ENCODE measurements at regions not wholly inside any gene's neighbourhood (a gene's known extent, or its start where the extent isn't known, plus 50 kb on each side); places are given as distances from the start of the nearest gene placed in this dataset.

DNA sequence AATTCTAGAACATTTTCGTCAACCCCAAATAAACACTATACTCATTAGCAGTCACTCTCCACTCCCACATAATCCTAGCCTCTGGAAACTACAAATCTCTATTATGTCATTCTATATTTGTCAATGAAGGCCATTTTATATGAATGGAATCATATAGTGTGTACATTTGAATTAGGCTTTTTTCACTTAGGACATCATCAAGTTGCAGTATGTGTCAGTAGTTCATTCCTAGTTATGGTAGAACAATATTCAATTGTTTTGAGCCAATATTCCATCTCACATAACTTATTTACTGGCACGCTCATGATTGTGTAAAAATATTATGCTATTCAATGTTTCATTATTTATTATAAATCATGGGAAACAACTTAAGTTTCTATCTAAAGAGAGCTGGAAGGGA lies 1610.4 kb upstream of the MIR17HG start:
- Histone ChIP-seq H3K9me3 (ENCODE audit: control insufficient read depth in 2 of 2, low read length in 2 of 2) (peaks cover 2 to 24% of the 10 kb centered on the region in 2 experiments), H3K4me3 (ENCODE audit: low read depth, low read length) (no peak overlapping the region), H3K27ac (ENCODE audit: insufficient read depth, low read length, poor library complexity, severe bottlenecking) (no peak overlapping the region), H3K4me1 (ENCODE audit: control insufficient read depth, insufficient read depth, low read length, poor library complexity, severe bottlenecking) (no peaks in the 10 kb centered on the region), H3K36me3 (ENCODE audit: control insufficient read depth, insufficient read depth, low read length) (no peaks in the 10 kb centered on the region), H3K27me3 (ENCODE audit: control insufficient read depth, insufficient read depth, low read length) (no peaks in the 10 kb centered on the region)
- Mint-ChIP-seq H3K27ac (no peak overlapping the region), H3K4me1 (no peaks in the 10 kb centered on the region), H3K27me3 (no peaks in the 10 kb centered on the region), H3K4me3 (no peak overlapping the region), H3K36me3 (no peaks in the 10 kb centered on the region), H3K9me3 (peaks cover 0 to 18% (median 11%) of the 10 kb centered on the region in 7 donors)
- DNase-seq (no peak), ATAC-seq (ENCODE audit: low read depth in 2 of 2) (no peak)

- Mint-ChIP-seq H3K4me1 (no peaks in the 10 kb centered on the region), H3K4me3 (no peak overlapping the region), H3K27ac (no peak overlapping the region), H3K9me3 (peaks cover 0 to 18% (median 8%) of the 10 kb centered on the region in 7 donors), H3K36me3 (no peaks in the 10 kb centered on the region), H3K27me3 (no peaks in the 10 kb centered on the region)
- Histone ChIP-seq H3K9me3 (ENCODE audit: control insufficient read depth in 2 of 2, low read length in 2 of 2) (peaks cover 2 to 24% of the 10 kb centered on the region in 2 experiments), H3K27me3 (ENCODE audit: control insufficient read depth, insufficient read depth, low read length) (no peaks in the 10 kb centered on the region), H3K4me3 (ENCODE audit: low read depth, low read length) (no peak overlapping the region), H3K27ac (ENCODE audit: insufficient read depth, low read length, poor library complexity, severe bottlenecking) (no peak overlapping the region), H3K36me3 (ENCODE audit: control insufficient read depth, insufficient read depth, low read length) (no peaks in the 10 kb centered on the region), H3K4me1 (ENCODE audit: control insufficient read depth, insufficient read depth, low read length, poor library complexity, severe bottlenecking) (no peaks in the 10 kb centered on the region)
- no peak for DNase-seq
- no peak for ATAC-seq (ENCODE audit: low read depth in 2 of 2)
Measured at GRCh38 chr13:89738072-89738471, 1609.4 kb upstream of the MIR17HG start.

- Histone ChIP-seq H3K27me3 (ENCODE audit: control insufficient read depth, insufficient read depth, low read length) (no peaks in the 10 kb centered on the region), H3K4me3 (ENCODE audit: low read depth, low read length) (no peak overlapping the region), H3K4me1 (ENCODE audit: control insufficient read depth, insufficient read depth, low read length, poor library complexity, severe bottlenecking) (no peaks in the 10 kb centered on the region), H3K27ac (ENCODE audit: insufficient read depth, low read length, poor library complexity, severe bottlenecking) (no peak overlapping the region), H3K9me3 (ENCODE audit: control insufficient read depth in 2 of 2, low read length in 2 of 2) (peaks cover 0 to 19% of the 10 kb centered on the region in 2 experiments), H3K36me3 (ENCODE audit: control insufficient read depth, insufficient read depth, low read length) (no peaks in the 10 kb centered on the region)
- no peak for DNase-seq
- Mint-ChIP-seq H3K4me1 (no peaks in the 10 kb centered on the region), H3K9me3 (peaks cover 0 to 13% (median 2%) of the 10 kb centered on the region in 7 donors), H3K27me3 (no peaks in the 10 kb centered on the region), H3K27ac (no peak overlapping the region), H3K36me3 (no peaks in the 10 kb centered on the region), H3K4me3 (no peak overlapping the region)
- ATAC-seq (ENCODE audit: low read depth in 2 of 2), result no peak
Measured at GRCh38 chr13:89740994-89741685, 1606.3 kb upstream of the MIR17HG start.

DNA sequence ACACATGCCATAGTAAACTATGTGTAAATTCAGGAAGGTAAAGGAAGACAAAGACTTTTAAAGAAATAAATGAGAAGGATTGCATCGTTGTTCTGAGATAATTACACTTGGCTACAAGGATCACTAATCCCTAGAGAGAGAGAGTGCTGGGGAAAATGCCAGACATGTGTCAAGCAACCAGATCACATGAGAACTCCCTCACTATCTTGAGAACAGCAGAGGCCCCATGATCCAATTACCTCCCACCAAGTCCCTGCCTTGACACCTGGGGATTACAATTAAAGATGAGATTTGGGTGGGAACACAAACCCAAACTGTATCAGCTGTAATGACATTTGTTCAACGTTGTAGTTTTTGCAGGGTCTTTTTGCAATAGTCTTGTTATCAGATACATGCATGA lies 1600.9 kb upstream of the MIR17HG start:
- H3K4me1 Mint-ChIP-seq, result no peaks in the 10 kb centered on the region
- Histone ChIP-seq H3K36me3 (ENCODE audit: control insufficient read depth, insufficient read depth, low read length) (no peaks in the 10 kb centered on the region), H3K27ac (ENCODE audit: insufficient read depth, low read length, poor library complexity, severe bottlenecking) (no peak overlapping the region), H3K27me3 (ENCODE audit: control insufficient read depth, insufficient read depth, low read length) (no peaks in the 10 kb centered on the region), H3K4me1 (ENCODE audit: control insufficient read depth, insufficient read depth, low read length, poor library complexity, severe bottlenecking) (no peaks in the 10 kb centered on the region), H3K9me3 (ENCODE audit: control insufficient read depth in 2 of 2, low read length in 2 of 2) (peaks cover 0 to under 1% of the 10 kb centered on the region in 2 experiments), H3K4me3 (ENCODE audit: low read depth, low read length) (no peak overlapping the region)
- H3K4me3 Mint-ChIP-seq, result no peak overlapping the region
- no peaks in the 10 kb centered on the region for H3K27me3 Mint-ChIP-seq
- H3K9me3 Mint-ChIP-seq, result peaks cover 2 to 9% (median 4%) of the 10 kb centered on the region in 7 donors
- H3K27ac Mint-ChIP-seq, result peak overlapping the region in 1 of 3 donors; percentile 16
- H3K36me3 Mint-ChIP-seq, result no peaks in the 10 kb centered on the region
- DNase-seq, result no peak
- ATAC-seq (ENCODE audit: low read depth in 2 of 2), result no peak

DNA sequence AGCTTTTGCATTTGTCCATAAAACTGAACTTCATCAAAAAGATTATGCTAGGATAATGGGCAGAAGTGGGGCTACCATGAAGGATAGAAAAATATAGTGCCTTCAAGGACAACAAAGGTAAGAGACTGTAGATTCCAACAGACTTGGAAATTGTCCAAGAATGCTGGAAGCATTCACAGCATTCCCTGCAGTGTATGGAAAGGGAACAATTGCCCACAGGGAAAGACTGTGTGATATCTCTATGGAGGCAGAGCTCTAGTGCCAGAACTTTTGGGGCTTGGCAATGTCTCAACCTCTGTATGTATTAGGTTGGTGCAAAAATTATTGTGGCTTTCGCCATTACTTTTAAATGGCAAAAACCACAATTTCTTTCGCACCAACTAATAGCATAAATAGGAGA lies 1598.8 kb upstream of the MIR17HG start:
- Histone ChIP-seq H3K9me3 (ENCODE audit: control insufficient read depth in 2 of 2, low read length in 2 of 2) (no peaks in the 10 kb centered on the region), H3K4me1 (ENCODE audit: control insufficient read depth, insufficient read depth, low read length, poor library complexity, severe bottlenecking) (no peaks in the 10 kb centered on the region), H3K4me3 (ENCODE audit: low read depth, low read length) (no peak overlapping the region), H3K36me3 (ENCODE audit: control insufficient read depth, insufficient read depth, low read length) (no peaks in the 10 kb centered on the region), H3K27me3 (ENCODE audit: control insufficient read depth, insufficient read depth, low read length) (no peaks in the 10 kb centered on the region), H3K27ac (ENCODE audit: insufficient read depth, low read length, poor library complexity, severe bottlenecking) (no peak overlapping the region)
- no peak for DNase-seq
- Mint-ChIP-seq H3K27me3 (no peaks in the 10 kb centered on the region), H3K27ac (no peak overlapping the region), H3K4me1 (no peaks in the 10 kb centered on the region), H3K9me3 (peaks cover 3 to 8% (median 5%) of the 10 kb centered on the region in 7 donors), H3K4me3 (no peak overlapping the region), H3K36me3 (no peaks in the 10 kb centered on the region)
- no peak for ATAC-seq (ENCODE audit: low read depth in 2 of 2)

DNA sequence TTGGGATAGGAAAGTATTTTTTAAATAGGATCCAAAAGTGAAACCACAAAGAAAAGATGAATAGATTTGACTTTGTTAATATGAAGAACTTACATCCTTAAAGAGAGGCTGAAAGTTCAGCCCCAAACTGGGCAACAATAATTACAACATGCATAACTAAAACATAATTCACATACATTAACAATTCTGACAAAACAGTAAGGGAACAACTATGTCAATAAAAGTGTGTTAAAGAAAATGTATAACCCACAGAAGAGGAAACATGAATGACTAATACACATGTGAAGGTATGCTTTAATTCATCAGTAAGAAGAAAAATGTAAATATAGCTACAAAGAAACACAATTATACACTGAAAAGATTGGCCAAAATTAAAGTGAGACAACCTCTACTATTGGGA lies 1597.6 kb upstream of the MIR17HG start:
- Mint-ChIP-seq H3K9me3 (peaks cover 3 to 6% (median 4%) of the 10 kb centered on the region in 7 donors), H3K4me3 (no peak overlapping the region), H3K4me1 (no peaks in the 10 kb centered on the region), H3K27ac (no peak overlapping the region), H3K36me3 (no peaks in the 10 kb centered on the region), H3K27me3 (no peaks in the 10 kb centered on the region)
- Histone ChIP-seq H3K4me3 (ENCODE audit: low read depth, low read length) (no peak overlapping the region), H3K27ac (ENCODE audit: insufficient read depth, low read length, poor library complexity, severe bottlenecking) (no peak overlapping the region), H3K27me3 (ENCODE audit: control insufficient read depth, insufficient read depth, low read length) (no peaks in the 10 kb centered on the region), H3K4me1 (ENCODE audit: control insufficient read depth, insufficient read depth, low read length, poor library complexity, severe bottlenecking) (no peaks in the 10 kb centered on the region), H3K9me3 (ENCODE audit: control insufficient read depth in 2 of 2, low read length in 2 of 2) (no peaks in the 10 kb centered on the region), H3K36me3 (ENCODE audit: control insufficient read depth, insufficient read depth, low read length) (no peaks in the 10 kb centered on the region)
- ATAC-seq (ENCODE audit: low read depth in 2 of 2), result no peak
- DNase-seq, result no peak

- H3K4me3 Mint-ChIP-seq, result no peak overlapping the region
- H3K27me3 ChIP-seq (ENCODE audit: control insufficient read depth, insufficient read depth, low read length), result no peaks in the 10 kb centered on the region
- H3K9me3 Mint-ChIP-seq, result peaks cover 3 to 5% (median 4%) of the 10 kb centered on the region in 7 donors
- ATAC-seq (ENCODE audit: low read depth in 2 of 2), result no peak
- no peak overlapping the region for H3K27ac Mint-ChIP-seq
- H3K27me3 Mint-ChIP-seq, result no peaks in the 10 kb centered on the region
- H3K4me3 ChIP-seq (ENCODE audit: low read depth, low read length), result no peak overlapping the region
- no peaks in the 10 kb centered on the region for H3K4me1 Mint-ChIP-seq
- H3K4me1 ChIP-seq (ENCODE audit: control insufficient read depth, insufficient read depth, low read length, poor library complexity, severe bottlenecking), result no peaks in the 10 kb centered on the region
- H3K9me3 ChIP-seq (ENCODE audit: control insufficient read depth in 2 of 2, low read length in 2 of 2), result no peaks in the 10 kb centered on the region
- no peak overlapping the region for H3K27ac ChIP-seq (ENCODE audit: insufficient read depth, low read length, poor library complexity, severe bottlenecking)
- no peak for DNase-seq
- H3K36me3 Mint-ChIP-seq, result no peaks in the 10 kb centered on the region
- no peaks in the 10 kb centered on the region for H3K36me3 ChIP-seq (ENCODE audit: control insufficient read depth, insufficient read depth, low read length)
Measured at GRCh38 chr13:89750371-89750770, 1597.1 kb upstream of the MIR17HG start.

GRCh38 chr13:89751432-89751930 lies 1596.0 kb upstream of the MIR17HG start:
- no peaks in the 10 kb centered on the region for H3K4me1 ChIP-seq (ENCODE audit: control insufficient read depth, insufficient read depth, low read length, poor library complexity, severe bottlenecking)
- ATAC-seq (ENCODE audit: low read depth in 2 of 2), result no peak

More at GRCh38 chr13:89751432-89751930, 1596.0 kb upstream of the MIR17HG start:
- H3K4me1 Mint-ChIP-seq, result no peaks in the 10 kb centered on the region
- no peaks in the 10 kb centered on the region for H3K36me3 Mint-ChIP-seq
- no peak for DNase-seq
- no peak overlapping the region for H3K27ac Mint-ChIP-seq
- peaks cover under 1 to 14% (median 5%) of the 10 kb centered on the region in 7 donors for H3K9me3 Mint-ChIP-seq
- H3K27ac ChIP-seq (ENCODE audit: insufficient read depth, low read length, poor library complexity, severe bottlenecking), result no peak overlapping the region
- peaks cover 0 to 3% of the 10 kb centered on the region in 2 experiments for H3K9me3 ChIP-seq (ENCODE audit: control insufficient read depth in 2 of 2, low read length in 2 of 2)
- no peak overlapping the region for H3K4me3 Mint-ChIP-seq
- no peaks in the 10 kb centered on the region for H3K27me3 Mint-ChIP-seq
- H3K27me3 ChIP-seq (ENCODE audit: control insufficient read depth, insufficient read depth, low read length), result no peaks in the 10 kb centered on the region
- H3K36me3 ChIP-seq (ENCODE audit: control insufficient read depth, insufficient read depth, low read length), result no peaks in the 10 kb centered on the region
- no peak overlapping the region for H3K4me3 ChIP-seq (ENCODE audit: low read depth, low read length)

All from CD4-positive, CD25-positive, alpha-beta regulatory T cell (primary cell).